BJ (cell line): ENCODE measurements at regions not wholly inside any gene's neighbourhood (a gene's known extent, or its start where the extent isn't known, plus 50 kb on each side); places are given as distances from the start of the nearest gene placed in this dataset.

Experiments
- CTCF ChIA-PET: fragments of 350-600 bp; formaldehyde crosslinking; extraction: SDS; loops from one replicate; lab custom pipeline; 2021; ENCODE audit warnings: antibody characterized with exemption, inconsistent platforms; lab: Yijun Ruan, JAX
- POLR2A ChIA-PET: fragments of 300-600 bp; sonication (Branson Sonifier 250); formaldehyde crosslinking; extraction: SDS; loops from one replicate; lab custom pipeline; 2021; ENCODE audit warnings: antibody characterized with exemption; lab: Charles Lee
- DNase-seq: peaks from one replicate; pipeline ENCODE4 v3.0.0-alpha.2; 2011; ENCODE audit warnings: low read depth
- H3K27me3 ChIP-seq: 2 replicates; pipeline ENCODE4 v1.6.0; 2011; ENCODE audit warnings: low read length; ENCODE audit not compliant: control insufficient read depth, insufficient read depth
- H3K36me3 ChIP-seq: 2 replicates; pipeline ENCODE4 v1.5.1; 2011; ENCODE audit warnings: low read length; ENCODE audit not compliant: control insufficient read depth, insufficient read depth
- H3K4me3 ChIP-seq: 2 replicates; pipeline ENCODE4 v1.5.1; 2011; ENCODE audit warnings: low read depth, mild to moderate bottlenecking, control low read depth, low read length
- TF ChIP-seq, protein P1 (sequence below): IDR thresholded peaks from 2 replicates; pipeline ENCODE4 v1.5.1; 2011; ENCODE audit warnings: low read depth, mild to moderate bottlenecking, control low read depth, inconsistent platforms, low read length, moderate library complexity; ENCODE audit not compliant: insufficient read depth

DNA sequence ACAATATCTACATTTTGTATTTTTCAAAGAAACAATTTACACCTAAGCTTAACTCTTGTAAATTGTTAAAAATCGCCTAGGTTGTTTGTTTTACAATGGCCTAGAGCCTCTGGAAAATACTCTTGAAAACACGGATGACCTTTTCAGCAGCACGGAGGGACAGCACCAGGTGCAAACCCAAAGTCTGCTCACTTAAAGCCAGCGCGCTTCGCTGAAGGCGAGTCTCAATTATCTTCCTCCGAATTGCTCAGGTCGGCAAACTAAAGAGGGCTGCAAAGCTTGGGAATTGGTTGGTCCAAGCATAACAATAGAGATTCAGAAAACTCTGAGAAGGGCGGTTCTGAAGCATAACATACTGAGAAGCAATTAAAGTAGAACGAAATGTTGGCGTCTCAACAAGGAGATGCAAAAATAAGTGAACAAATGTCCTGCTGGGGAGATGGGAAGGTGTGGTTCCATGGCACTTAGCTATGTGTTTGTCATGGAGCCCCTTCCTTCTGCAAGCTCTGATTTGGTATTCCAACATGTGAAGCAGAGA lies 139.9 kb upstream of the PITRM1 start:
- Histone ChIP-seq H3K4me3 (no peak overlapping the region), H3K36me3 (no peaks in the 10 kb centered on the region), H3K27me3 (peaks cover 5% of the 10 kb centered on the region)
- no peak for DNase-seq
- TF ChIP-seq, protein P1, sequence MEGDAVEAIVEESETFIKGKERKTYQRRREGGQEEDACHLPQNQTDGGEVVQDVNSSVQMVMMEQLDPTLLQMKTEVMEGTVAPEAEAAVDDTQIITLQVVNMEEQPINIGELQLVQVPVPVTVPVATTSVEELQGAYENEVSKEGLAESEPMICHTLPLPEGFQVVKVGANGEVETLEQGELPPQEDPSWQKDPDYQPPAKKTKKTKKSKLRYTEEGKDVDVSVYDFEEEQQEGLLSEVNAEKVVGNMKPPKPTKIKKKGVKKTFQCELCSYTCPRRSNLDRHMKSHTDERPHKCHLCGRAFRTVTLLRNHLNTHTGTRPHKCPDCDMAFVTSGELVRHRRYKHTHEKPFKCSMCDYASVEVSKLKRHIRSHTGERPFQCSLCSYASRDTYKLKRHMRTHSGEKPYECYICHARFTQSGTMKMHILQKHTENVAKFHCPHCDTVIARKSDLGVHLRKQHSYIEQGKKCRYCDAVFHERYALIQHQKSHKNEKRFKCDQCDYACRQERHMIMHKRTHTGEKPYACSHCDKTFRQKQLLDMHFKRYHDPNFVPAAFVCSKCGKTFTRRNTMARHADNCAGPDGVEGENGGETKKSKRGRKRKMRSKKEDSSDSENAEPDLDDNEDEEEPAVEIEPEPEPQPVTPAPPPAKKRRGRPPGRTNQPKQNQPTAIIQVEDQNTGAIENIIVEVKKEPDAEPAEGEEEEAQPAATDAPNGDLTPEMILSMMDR = no peak
- CTCF ChIA-PET = no interaction called here
- POLR2A ChIA-PET = interaction anchor here (0.8 kb wide), 1 partner anchor 85 kb away, joined by 4 read pairs; no protein-coding TSS in a partner anchor

DNA sequence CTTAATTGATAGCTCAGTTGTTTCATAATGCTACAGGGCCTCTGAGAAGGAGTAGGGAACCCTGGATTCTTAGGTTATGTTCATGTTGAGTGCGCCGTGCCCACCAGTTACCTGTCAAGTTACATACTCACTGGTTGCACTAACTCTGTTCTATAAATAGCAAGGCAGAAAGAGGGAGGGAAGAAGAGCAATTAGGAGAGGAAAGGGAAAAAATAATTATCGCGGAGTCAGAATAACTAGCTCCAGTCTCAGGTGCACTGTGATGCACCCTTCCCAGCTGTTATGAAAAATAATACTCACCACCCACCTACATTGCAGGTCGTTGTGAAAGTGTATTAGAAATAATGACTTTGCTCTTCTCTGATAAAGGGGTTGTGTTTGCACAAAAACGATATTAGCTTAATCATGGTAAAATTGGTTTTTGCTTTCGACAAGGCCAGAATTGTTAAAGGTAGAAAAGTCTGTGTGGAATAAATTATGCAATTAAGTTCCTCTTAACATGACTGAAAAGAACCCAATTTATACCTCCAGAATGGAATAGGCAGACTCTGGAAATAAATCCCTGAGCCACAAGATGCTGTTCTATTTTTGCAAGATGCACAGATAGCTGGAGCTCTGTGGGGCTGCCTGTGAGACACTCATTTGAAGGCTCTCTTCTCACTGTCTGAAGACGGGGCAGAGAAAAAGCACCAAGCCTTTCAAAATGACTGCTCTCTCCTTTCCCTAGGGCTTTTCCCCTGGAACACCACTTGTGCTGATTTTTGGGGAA lies 137.6 kb upstream of the PITRM1 start:
- Histone ChIP-seq H3K4me3 (no peak overlapping the region), H3K36me3 (no peaks in the 10 kb centered on the region), H3K27me3 (peaks cover 11% of the 10 kb centered on the region)
- TF ChIP-seq, protein P1 = no peak
- ChIA-PET POLR2A (no interaction called here), CTCF (interaction anchor here (0.7 to 1.4 kb wide), 2 partner anchors 11 to 27 kb away, joined by 3 read pairs; no protein-coding TSS in a partner anchor)
- DNase-seq = no peak

DNA sequence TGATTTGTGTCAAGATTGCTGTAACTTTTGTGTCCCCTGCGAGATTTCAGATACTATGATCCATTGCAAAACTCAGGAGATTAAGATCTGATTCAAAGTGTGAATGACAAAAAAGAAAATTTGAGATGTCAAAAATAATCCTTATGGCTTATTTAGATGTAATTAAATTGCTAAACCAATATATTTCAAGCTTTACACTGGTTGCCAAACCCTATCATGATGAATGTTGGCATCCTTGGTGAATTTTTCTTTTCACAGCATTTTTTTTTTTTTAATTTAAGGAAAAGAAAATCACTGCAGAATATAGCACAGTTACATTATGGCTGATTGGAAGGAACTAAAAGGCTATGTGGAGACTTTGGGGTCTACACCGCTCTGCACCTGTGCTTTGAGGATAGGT lies 133.5 kb upstream of the PITRM1 start:
- Histone ChIP-seq H3K27me3 (peaks cover 11% of the 10 kb centered on the region), H3K36me3 (no peaks in the 10 kb centered on the region), H3K4me3 (no peak overlapping the region)
- POLR2A ChIA-PET = no interaction called here
- TF ChIP-seq, protein P1 = no peak
- CTCF ChIA-PET = interaction anchor here (0.7 kb wide), 1 partner anchor 429 kb away, joined by 6 read pairs; no protein-coding TSS in a partner anchor
- DNase-seq = no peak

DNA sequence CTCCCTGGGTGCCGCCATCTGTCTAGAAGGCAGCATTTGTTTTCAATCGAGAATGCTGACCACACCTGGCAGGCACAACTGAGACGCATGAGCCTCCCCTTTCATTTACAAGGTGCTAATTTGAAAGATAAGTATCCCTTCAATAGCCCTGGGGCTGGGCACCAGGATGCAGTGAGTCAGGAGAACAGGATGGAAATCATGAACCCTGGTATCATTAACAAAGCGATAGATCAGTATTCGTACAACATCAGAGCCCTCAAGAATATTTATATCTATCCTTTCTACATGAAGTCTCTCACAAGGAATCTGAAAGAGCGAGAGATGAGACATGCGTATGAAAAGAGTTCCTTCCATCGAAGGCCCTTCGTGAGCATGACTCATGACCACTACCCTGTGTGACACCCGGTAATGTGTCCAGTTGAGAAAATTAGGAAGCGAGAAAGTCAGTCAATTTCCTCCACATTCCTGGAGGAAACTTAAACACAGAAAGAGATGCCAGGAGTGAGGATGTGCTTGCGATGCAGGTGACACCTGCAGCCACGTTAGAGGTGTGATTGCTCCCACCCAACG lies 123.1 kb upstream of the PITRM1 start:
- CTCF ChIA-PET = interaction anchor here (0.8 kb wide), 1 partner anchor 15 kb away, joined by 3 read pairs; no protein-coding TSS in a partner anchor

More for the DNA sequence above, 123.1 kb upstream of the PITRM1 start:
- POLR2A ChIA-PET = no interaction called here
- TF ChIP-seq, protein P1 = no peak
- Histone ChIP-seq H3K36me3 (no peaks in the 10 kb centered on the region), H3K4me3 (no peak overlapping the region), H3K27me3 (peaks cover 3% of the 10 kb centered on the region)
- DNase-seq = no peak
